ENCODE measurements at regions not wholly inside any gene's neighbourhood (a gene's known extent, or its start where the extent isn't known, plus 50 kb on each side); places are given as distances from the start of the nearest gene placed in this dataset.
"Not testable (repeated sequence)": the region's sequence is repeated elsewhere in the genome, so short reads cannot be mapped to it uniquely, and the experiment has no call there.

GRCh38 chr4:145295547-145295946, 115.2 kb upstream of the OTUD4 start:
- no peak for DNase-seq (ENCODE audit: low spot score)

DNA sequence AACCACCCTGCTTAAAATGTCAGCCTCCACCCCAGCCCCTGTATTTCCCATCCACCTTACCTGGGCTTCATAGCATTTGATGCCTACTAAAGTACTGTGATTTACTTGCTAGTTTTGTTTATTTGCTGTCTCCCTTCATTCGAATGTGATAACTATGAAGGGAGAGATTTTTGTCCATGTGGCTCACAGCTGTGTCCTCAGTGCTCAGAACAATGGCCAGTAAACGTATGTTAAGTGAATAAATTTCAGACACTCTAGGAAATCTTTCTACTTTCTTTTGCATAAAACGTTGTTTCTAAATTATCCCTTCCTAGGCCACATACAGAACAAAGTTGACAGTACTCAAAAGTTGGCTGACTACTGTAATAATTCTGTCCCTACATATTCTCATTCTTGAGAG, 114.7 kb upstream of the OTUD4 start:
- DNase-seq (ENCODE audit: low spot score) = no peak

GRCh38 chr4:145293658-145294057, 113.3 kb upstream of the OTUD4 start:
- DNase-seq (ENCODE audit: low spot score) = no peak

GRCh38 chr4:145290955-145291354, 110.6 kb upstream of the OTUD4 start:
- no peak for DNase-seq (ENCODE audit: low spot score)

DNA sequence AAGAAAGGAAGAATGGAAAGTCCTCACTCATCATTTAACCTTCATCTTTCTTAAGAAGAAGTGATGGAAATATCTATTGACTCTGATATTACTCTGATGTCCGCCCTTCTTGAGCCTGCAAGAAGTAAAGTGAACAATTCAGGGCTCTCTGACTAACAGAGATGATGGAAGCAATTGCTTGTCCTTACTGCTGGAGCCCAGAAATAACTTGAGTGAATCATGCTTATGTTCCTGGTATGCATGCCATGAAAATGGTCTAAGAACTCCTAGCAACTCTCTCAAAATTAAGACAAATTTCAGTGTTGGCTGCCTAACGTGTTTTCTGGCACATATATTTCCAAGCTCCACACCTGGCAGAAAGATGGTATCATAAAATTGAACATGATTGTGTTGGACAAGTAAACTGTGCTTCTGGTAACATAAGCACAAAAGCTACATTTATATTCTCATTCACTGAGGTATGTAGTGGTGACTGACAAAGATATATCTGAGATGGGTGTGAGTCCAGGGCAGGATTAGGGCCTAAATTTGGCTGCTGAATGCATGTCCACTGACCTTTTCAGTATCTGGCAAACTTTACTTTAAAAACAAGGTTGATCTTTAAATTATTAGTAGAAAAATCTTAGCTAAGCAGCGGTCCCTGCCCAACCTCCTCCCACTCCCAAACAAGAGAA, 109.2 kb upstream of the OTUD4 start:
- DNase-seq (ENCODE audit: low spot score) = peak; percentile 68

DNA sequence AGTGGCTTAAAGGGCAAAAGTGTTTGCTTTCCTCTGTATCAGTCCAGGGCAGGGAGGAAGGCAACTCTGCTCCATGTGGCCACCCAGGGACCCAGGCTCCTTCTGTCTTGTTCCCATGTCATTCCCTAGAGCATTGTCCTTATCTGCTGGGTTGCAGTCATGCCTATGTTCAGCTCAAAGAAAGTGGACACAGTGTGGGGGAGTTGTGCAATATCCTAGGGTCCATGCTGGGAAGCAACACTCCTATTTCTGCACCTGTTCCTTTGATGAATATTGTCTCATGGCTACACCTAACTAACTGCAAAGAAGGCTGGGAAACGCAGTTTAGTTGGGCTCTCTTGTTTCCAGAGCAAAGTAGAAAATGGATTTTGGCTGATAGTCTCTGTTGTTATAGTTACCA, 107.0 kb upstream of the OTUD4 start:
- DNase-seq (ENCODE audit: low spot score) = no peak

GRCh38 chr4:145285928-145286327, 105.5 kb upstream of the OTUD4 start:
- peak; percentile 42 for DNase-seq (ENCODE audit: low spot score)

- DNase-seq (ENCODE audit: low spot score) = no peak
These were observed 103.5 kb upstream of the OTUD4 start for GRCh38 chr4:145283909-145284308.

DNA sequence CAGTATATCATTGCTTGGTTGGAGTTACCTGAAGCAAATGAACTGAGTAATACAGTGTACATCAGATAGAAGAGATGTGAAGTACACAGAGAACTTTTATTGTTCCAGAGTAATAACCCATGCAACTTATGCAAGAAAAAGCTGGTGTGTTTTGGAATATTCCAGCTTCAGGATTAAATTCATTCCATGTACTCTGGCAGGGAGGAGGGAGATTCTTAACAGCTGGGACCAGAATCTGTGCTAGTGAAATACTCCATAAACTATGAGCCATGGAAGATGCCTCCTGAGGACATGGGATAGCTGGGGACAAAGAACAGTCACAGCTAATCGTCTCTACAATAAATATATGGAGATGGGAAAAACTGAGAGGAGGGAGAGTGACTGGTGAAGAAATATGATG, 101.6 kb upstream of the OTUD4 start:
- DNase-seq (ENCODE audit: low spot score) = no peak

GRCh38 chr4:145281224-145281623, 100.8 kb upstream of the OTUD4 start:
- DNase-seq (ENCODE audit: low spot score) = no peak

- no peak for DNase-seq (ENCODE audit: low spot score)
These were observed 100.2 kb upstream of the OTUD4 start for GRCh38 chr4:145280541-145280940.

- peak; percentile 42 for DNase-seq (ENCODE audit: low spot score)
These were observed 99.0 kb upstream of the OTUD4 start for GRCh38 chr4:145279122-145279960.

- no peak for DNase-seq (ENCODE audit: low spot score)
These were observed 98.1 kb upstream of the OTUD4 start for GRCh38 chr4:145278341-145279121.

DNA sequence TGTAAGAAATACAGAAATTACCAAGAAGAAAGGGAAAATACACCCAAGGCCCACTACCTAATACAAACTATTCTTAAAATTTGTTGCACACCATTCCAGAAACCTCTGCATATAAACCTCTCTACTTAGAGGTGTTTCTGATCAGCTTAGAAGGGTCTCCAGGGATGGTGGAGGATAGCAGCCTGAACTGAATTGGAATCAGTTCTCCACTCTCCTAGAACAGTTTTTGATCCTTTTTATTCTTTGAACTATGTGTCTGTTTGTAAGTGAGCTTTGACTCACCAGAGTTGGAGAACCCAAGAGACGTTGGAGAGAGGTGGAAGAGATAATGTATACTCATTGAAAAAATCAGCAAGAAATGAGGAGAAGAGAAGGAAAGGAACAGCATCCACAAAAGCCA, 96.6 kb upstream of the OTUD4 start:
- DNase-seq (ENCODE audit: low spot score) = no peak

DNA sequence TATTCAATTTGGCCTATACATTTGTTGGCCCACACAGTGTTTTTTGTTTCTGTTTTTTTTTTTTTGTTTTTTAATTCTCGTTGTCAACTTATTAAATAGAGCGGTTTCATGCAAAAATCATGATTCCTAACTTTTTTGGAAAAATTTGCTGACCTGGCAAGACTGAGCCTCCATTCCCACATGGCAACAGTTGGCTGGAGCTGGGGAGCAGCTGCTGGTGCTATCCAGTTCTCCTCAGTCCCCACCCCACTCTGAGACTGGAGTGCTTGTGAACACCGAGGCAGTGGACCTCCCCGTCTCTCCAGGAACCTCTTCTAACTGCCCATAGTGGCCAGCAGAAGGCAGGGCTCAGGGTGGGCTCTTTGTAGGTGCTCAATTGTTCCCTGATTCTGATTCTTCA, 95.7 kb upstream of the OTUD4 start:
- DNase-seq (ENCODE audit: low spot score) = no peak

- DNase-seq (ENCODE audit: low spot score) = no peak
These were observed 90.8 kb upstream of the OTUD4 start for GRCh38 chr4:145271194-145271593.

DNA sequence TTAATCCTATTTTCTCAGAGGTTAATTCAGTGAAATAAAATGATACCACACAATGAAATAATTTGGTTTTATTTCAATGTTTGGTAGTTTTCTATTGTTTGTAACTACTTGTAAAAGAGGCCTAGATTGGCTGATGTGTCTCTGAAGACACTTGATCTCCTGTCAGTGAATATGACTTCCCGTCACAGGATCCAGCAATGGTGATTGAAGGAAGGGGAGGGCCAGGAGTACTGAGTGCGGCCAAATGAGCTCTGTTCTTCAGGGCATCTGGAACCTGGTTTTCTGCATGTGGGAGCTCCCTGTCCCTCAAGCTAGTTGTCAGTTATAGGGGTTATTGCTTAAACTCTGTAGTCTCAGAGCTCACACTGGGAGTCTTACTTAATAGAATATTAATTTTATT, 86.5 kb upstream of the OTUD4 start:
- DNase-seq (ENCODE audit: low spot score) = no peak

DNA sequence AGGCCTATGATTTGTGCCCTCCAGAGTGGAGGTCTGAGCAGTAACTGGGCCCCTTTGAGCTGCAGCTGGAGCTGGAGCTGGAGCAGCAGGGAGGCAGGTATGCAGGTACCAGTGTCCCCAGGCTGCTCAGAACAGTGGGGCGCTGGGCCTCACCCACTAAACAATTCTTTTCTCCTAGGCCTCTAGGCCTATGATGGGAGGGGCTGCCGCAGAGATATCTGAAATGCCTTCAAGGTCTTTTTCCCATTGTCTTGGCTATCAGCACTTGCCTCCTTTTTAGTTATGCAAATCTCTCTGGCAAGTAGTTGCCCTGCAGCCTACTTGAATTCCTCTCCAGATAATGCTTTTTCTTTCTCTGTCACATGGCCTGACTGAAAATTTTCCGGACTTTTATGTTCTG, 79.7 kb upstream of the OTUD4 start:
- no peak for DNase-seq (ENCODE audit: low spot score)

DNA sequence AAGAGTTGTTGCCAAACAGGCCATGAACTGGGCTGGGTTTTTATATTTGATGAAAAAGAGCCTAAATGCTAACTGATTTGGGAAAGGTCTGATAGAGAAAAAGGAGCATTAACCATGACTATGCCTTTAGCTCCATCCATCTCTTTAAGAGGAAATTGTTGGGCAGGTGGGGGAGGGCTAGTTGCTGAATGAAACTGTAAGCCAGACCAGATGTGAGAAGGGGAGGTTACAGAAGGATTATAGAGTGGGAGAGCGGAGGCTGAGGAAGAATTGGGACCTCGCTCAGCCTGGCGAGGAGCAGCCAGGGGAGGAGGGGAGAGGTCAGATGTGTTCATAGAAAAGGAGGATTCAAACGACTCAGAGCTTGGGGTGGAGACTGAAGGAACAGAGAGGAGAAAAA, 74.9 kb upstream of the OTUD4 start:
- DNase-seq (ENCODE audit: low spot score) = not testable (repeated sequence)

DNA sequence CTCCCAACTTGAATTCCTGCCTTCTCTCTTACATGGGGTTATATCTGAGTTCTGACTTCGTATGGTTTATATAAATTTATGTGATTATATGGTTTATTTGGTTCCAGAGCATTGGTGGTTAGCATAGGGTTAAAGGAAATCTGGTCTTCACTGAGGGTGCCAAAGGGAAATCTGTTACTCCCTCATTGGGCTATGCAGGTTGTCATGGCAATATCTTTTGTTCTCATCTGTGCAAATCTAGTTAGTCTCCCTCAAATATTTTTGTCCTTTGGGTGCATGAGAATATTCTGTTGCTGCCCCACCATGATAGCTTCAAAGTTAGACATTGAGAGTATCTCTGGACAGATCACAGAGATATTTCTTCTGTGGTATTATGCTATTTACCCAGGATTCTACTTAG, 71.8 kb upstream of the OTUD4 start:
- no peak for DNase-seq (ENCODE audit: low spot score)

DNA sequence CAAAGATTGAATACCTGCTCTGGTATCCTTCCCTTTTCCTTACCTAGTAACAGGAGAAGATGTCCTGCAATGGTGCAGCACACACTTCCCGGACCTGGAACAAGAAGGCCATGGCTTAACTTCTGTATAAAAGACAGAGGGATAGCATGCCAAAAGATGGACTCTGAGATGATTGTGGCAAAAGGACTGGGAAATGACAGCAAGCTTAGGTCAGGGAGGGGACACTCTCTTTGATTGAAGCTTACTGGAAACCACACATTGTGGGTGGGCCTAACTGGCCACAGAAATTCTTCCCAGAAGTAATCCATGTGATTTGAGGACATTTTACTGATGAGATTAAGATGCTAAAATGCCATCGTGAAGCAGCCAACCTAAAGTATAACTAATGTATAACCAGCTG, 71.0 kb upstream of the OTUD4 start:
- DNase-seq (ENCODE audit: low spot score) = no peak

- no peak for DNase-seq (ENCODE audit: low spot score)
These were observed 68.6 kb upstream of the OTUD4 start for GRCh38 chr4:145248971-145249370.

GRCh38 chr4:145248502-145248901, 68.1 kb upstream of the OTUD4 start:
- no peak for DNase-seq (ENCODE audit: low spot score)

Measured in AG20443 (cell line).